ENCODE measurements at regions not wholly inside any gene's neighbourhood (a gene's known extent, or its start where the extent isn't known, plus 50 kb on each side); places are given as distances from the start of the nearest gene placed in this dataset.
"Not testable (repeated sequence)": the region's sequence is repeated elsewhere in the genome, so short reads cannot be mapped to it uniquely, and the experiment has no call there.

GRCh38 chr9:115347776-115348175 is 229.8 kb upstream of the TNC start:
- not testable (repeated sequence) for TF ChIP-seq ZNF687 (CRISPR knock-in tag; IDR thresholded peaks at IDR 0.05); CBX1 (IDR thresholded peaks at IDR 0.05; ENCODE audit: low read depth); EP300 (IDR thresholded peaks at IDR 0.05; ENCODE audit: low read depth in 2 of 2, low read length in 2 of 2); EP300 (CRISPR knock-in tag; IDR thresholded peaks at IDR 0.05; ENCODE audit: borderline replicate concordance); TFDP2 (CRISPR knock-in tag; IDR thresholded peaks at IDR 0.05)
